Suprapubic skin (tissue), 4 donors: ENCODE measurements at regions not wholly inside any gene's neighbourhood (a gene's known extent, or its start where the extent isn't known, plus 50 kb on each side); places are given as distances from the start of the nearest gene placed in this dataset.

Experiments
- DNase-seq, 2 donors: peaks; one replicate each; pipeline ENCODE4 v3.0.0-alpha.2; 2019; ENCODE audit warnings: low spot score in 2 of 2
- H3K27ac ChIP-seq: fragments of 200-600 bp; sonication (generic); one replicate; pipeline ENCODE4 v1.5.1; 2019
- H3K27me3 ChIP-seq: fragments of 200-600 bp; sonication (generic); one replicate; pipeline ENCODE4 v1.5.1; 2019
- H3K36me3 ChIP-seq: fragments of 200-600 bp; sonication (generic); one replicate; pipeline ENCODE4 v1.5.1; 2019
- H3K4me1 ChIP-seq: fragments of 200-600 bp; sonication (generic); one replicate; pipeline ENCODE4 v1.5.1; 2019
- H3K4me3 ChIP-seq: fragments of 200-600 bp; sonication (generic); one replicate; pipeline ENCODE4 v1.5.1; 2019; ENCODE audit warnings: mild to moderate bottlenecking
- H3K9me3 ChIP-seq: fragments of 200-600 bp; sonication (generic); one replicate; pipeline ENCODE4 v1.5.1; 2019
- EP300 ChIP-seq: sonication (generic); formaldehyde crosslinking; IDR thresholded peaks from one replicate; pipeline ENCODE4 v1.6.1; 2017; ENCODE audit warnings: antibody characterized with exemption
- POLR2A ChIP-seq, 2 donors: fragments of 450-650 bp; IDR thresholded peaks; one replicate each; pipeline ENCODE4 v1.6.1; 2017; ENCODE audit warnings: antibody characterized with exemption in 2 of 2, mild to moderate bottlenecking in 2 of 2, moderate library complexity in 2 of 2
- POLR2AphosphoS5 ChIP-seq, 3 donors: sonication (generic); formaldehyde crosslinking; IDR thresholded peaks; one replicate each; pipeline ENCODE4 v1.6.1; 2017; ENCODE audit warnings: antibody characterized with exemption in 3 of 3
- WGBS: methylation state at CpG from one replicate; pipeline ENCODE4 v1.1.5; 2018; 5-methylcytosine and 5-hydroxymethylcytosine counted together
- TF ChIP-seq, protein P1 (sequence below), 2 donors: fragments of 200-600 bp in 1 of 2; fragments of 450-650 bp in 1 of 2; sonication (generic) in 1 of 2; IDR thresholded peaks; one replicate each; pipeline ENCODE4 v1.5.1; 2016 to 2019; ENCODE audit warnings: antibody characterized with exemption in 2 of 2, mild to moderate bottlenecking in 1 of 2, moderate library complexity in 1 of 2

- Histone ChIP-seq H3K9me3 (no peaks in the 10 kb centered on the region), H3K36me3 (no peaks in the 10 kb centered on the region), H3K27me3 (no peaks in the 10 kb centered on the region), H3K4me1 (no peaks in the 10 kb centered on the region), H3K4me3 (no peak overlapping the region), H3K27ac (no peak overlapping the region)
- no peak for DNase-seq
- 80% methylated on average over 4 of the region's 4 CpGs for WGBS
- TF ChIP-seq EP300 (no peak), POLR2A (IDR thresholded peaks at IDR 0.05) (no peak), POLR2AphosphoS5 (IDR thresholded peaks at IDR 0.05) (no peak)
- TF ChIP-seq, protein P1, sequence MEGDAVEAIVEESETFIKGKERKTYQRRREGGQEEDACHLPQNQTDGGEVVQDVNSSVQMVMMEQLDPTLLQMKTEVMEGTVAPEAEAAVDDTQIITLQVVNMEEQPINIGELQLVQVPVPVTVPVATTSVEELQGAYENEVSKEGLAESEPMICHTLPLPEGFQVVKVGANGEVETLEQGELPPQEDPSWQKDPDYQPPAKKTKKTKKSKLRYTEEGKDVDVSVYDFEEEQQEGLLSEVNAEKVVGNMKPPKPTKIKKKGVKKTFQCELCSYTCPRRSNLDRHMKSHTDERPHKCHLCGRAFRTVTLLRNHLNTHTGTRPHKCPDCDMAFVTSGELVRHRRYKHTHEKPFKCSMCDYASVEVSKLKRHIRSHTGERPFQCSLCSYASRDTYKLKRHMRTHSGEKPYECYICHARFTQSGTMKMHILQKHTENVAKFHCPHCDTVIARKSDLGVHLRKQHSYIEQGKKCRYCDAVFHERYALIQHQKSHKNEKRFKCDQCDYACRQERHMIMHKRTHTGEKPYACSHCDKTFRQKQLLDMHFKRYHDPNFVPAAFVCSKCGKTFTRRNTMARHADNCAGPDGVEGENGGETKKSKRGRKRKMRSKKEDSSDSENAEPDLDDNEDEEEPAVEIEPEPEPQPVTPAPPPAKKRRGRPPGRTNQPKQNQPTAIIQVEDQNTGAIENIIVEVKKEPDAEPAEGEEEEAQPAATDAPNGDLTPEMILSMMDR (IDR thresholded peaks at IDR 0.05): no peak
Measured at GRCh38 chr4:176627916-176628315, 164.8 kb downstream of the VEGFC start.

- Histone ChIP-seq H3K27me3 (no peaks in the 10 kb centered on the region), H3K36me3 (no peaks in the 10 kb centered on the region), H3K4me3 (no peak overlapping the region), H3K9me3 (no peaks in the 10 kb centered on the region), H3K27ac (no peak overlapping the region), H3K4me1 (no peaks in the 10 kb centered on the region)
- no peak for DNase-seq
- TF ChIP-seq POLR2AphosphoS5 (IDR thresholded peaks at IDR 0.05) (no peak), POLR2A (IDR thresholded peaks at IDR 0.05) (no peak), EP300 (no peak)
- TF ChIP-seq, protein P1 (IDR thresholded peaks at IDR 0.05): no peak
Measured at GRCh38 chr4:176631611-176632010, 161.1 kb downstream of the VEGFC start.
